CD4-positive, alpha-beta T cell treated with Interferon gamma for 1 hour (primary cell): ENCODE measurements at regions not wholly inside any gene's neighbourhood (a gene's known extent, or its start where the extent isn't known, plus 50 kb on each side); places are given as distances from the start of the nearest gene placed in this dataset.
"Not testable (repeated sequence)": the region's sequence is repeated elsewhere in the genome, so short reads cannot be mapped to it uniquely, and the experiment has no call there.

Experiments
- DNase-seq: peaks from one replicate; pipeline ENCODE4 v3.0.0-alpha.2; 2020

GRCh38 chr16:58866935-58867334 lies 132.8 kb upstream of the GOT2 start:
- DNase-seq, result no peak

GRCh38 chr16:58863761-58864160 lies 129.6 kb upstream of the GOT2 start:
- no peak for DNase-seq

- DNase-seq, result no peak
Observed at GRCh38 chr16:58863042-58863441, 128.9 kb upstream of the GOT2 start.

GRCh38 chr16:58862334-58863021 lies 128.4 kb upstream of the GOT2 start:
- DNase-seq, result no peak

- no peak for DNase-seq
Observed at GRCh38 chr16:58859958-58860669, 126.0 kb upstream of the GOT2 start.

- not testable (repeated sequence) for DNase-seq
Observed at GRCh38 chr16:58858577-58858976, 124.5 kb upstream of the GOT2 start.

GRCh38 chr16:58855291-58855863 lies 121.3 kb upstream of the GOT2 start:
- no peak for DNase-seq

GRCh38 chr16:58853854-58854791 lies 120.0 kb upstream of the GOT2 start:
- no peak for DNase-seq

GRCh38 chr16:58850678-58851020 lies 116.5 kb upstream of the GOT2 start:
- no peak for DNase-seq

GRCh38 chr16:58850019-58850677 lies 116.0 kb upstream of the GOT2 start:
- no peak for DNase-seq

- DNase-seq, result no peak
Observed at GRCh38 chr16:58848662-58849002, 114.5 kb upstream of the GOT2 start.

GRCh38 chr16:58847902-58848661 lies 114.0 kb upstream of the GOT2 start:
- no peak for DNase-seq

GRCh38 chr16:58846226-58846625 lies 112.1 kb upstream of the GOT2 start:
- DNase-seq, result not testable (repeated sequence)

GRCh38 chr16:58843675-58844074 lies 109.6 kb upstream of the GOT2 start:
- no peak for DNase-seq

GRCh38 chr16:58842746-58843145 lies 108.6 kb upstream of the GOT2 start:
- no peak for DNase-seq

- DNase-seq, result no peak
Observed at GRCh38 chr16:58842156-58842555, 108.0 kb upstream of the GOT2 start.

GRCh38 chr16:58837950-58838349 lies 103.8 kb upstream of the GOT2 start:
- DNase-seq, result no peak

- DNase-seq, result no peak
Observed at GRCh38 chr16:58836427-58836826, 102.3 kb upstream of the GOT2 start.

- DNase-seq, result no peak
Observed at GRCh38 chr16:58832386-58832895, 98.3 kb upstream of the GOT2 start.

GRCh38 chr16:58831386-58831785 lies 97.3 kb upstream of the GOT2 start:
- DNase-seq, result no peak

- no peak for DNase-seq
Observed at GRCh38 chr16:58828901-58829545, 94.9 kb upstream of the GOT2 start.
